ENCODE measurements at regions not wholly inside any gene's neighbourhood (a gene's known extent, or its start where the extent isn't known, plus 50 kb on each side); places are given as distances from the start of the nearest gene placed in this dataset.

DNA sequence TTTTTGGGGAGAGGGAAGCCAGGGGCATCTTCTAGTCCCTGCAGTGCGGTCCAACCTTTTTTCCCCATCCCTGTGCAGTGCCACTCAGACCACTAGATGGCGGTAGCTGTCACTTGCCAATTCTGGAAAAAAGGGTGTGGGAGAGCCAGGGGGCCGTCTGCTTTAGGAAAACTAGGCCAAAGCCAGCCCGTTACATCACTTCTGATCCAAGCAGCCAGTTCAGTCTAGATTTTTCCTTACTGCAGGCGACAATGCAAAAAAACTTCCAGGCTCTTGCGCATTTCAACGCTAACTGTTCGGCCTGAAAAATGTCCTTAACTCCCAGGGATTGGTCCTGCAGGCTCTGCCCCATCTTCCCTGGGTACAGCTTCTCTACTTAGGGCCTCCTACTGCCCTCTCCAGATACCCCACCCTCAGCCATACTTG lies 69.2 kb upstream of the CES5A start:
- Histone ChIP-seq H3K36me3 (no peaks in the 10 kb centered on the region), H3K9me3 (ENCODE audit: severe bottlenecking) (no peaks in the 10 kb centered on the region), H3K27me3 (ENCODE audit: insufficient read depth, low read depth, severe bottlenecking) (no peaks in the 10 kb centered on the region), H3K27ac (no peak overlapping the region), H3K4me3 (ENCODE audit: low read depth, low read length) (no peak overlapping the region)
- TF ChIP-seq CTCF (IDR thresholded peaks at IDR 0.05; ENCODE audit: low read depth, low read length), result peak; percentile 93
- peak; percentile 62 for DNase-seq

- no peak for DNase-seq
- H3K36me3 ChIP-seq, result no peaks in the 10 kb centered on the region
- no peaks in the 10 kb centered on the region for H3K9me3 ChIP-seq (ENCODE audit: severe bottlenecking)
- H3K27me3 ChIP-seq (ENCODE audit: insufficient read depth, low read depth, severe bottlenecking), result no peaks in the 10 kb centered on the region
- TF ChIP-seq CTCF (IDR thresholded peaks at IDR 0.05; ENCODE audit: low read depth, low read length), result no peak
- no peak overlapping the region for H3K27ac ChIP-seq
- H3K4me3 ChIP-seq (ENCODE audit: low read depth, low read length), result no peak overlapping the region
These were observed 68.1 kb upstream of the CES5A start for GRCh38 chr16:55943267-55943666.

GRCh38 chr16:55942821-55943220 lies 67.6 kb upstream of the CES5A start:
- no peak overlapping the region for H3K27ac ChIP-seq
- no peak for DNase-seq
- no peaks in the 10 kb centered on the region for H3K27me3 ChIP-seq (ENCODE audit: insufficient read depth, low read depth, severe bottlenecking)
- no peak overlapping the region for H3K4me3 ChIP-seq (ENCODE audit: low read depth, low read length)
- H3K9me3 ChIP-seq (ENCODE audit: severe bottlenecking), result no peaks in the 10 kb centered on the region
- no peaks in the 10 kb centered on the region for H3K36me3 ChIP-seq
- TF ChIP-seq CTCF (IDR thresholded peaks at IDR 0.05; ENCODE audit: low read depth, low read length), result no peak

DNA sequence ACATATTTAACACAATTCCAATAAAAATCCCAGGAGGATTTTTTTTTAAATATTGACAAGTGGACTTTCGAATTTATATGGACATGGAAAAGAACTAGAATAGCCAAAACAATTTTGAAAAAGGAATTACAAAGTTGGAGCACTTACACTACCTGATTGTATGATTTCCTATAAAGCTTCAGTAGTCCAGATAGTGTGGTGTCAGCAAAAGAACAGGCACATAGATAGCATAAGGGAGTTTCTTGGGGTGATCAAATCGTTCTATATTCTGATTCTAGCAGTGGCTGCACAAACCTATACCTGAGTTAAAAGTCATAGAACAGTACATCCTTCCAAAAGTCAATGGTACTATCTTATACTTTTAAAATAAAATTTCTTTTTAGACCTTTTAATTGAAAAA lies 66.4 kb upstream of the CES5A start:
- H3K9me3 ChIP-seq (ENCODE audit: severe bottlenecking), result no peaks in the 10 kb centered on the region
- no peaks in the 10 kb centered on the region for H3K36me3 ChIP-seq
- no peaks in the 10 kb centered on the region for H3K27me3 ChIP-seq (ENCODE audit: insufficient read depth, low read depth, severe bottlenecking)
- TF ChIP-seq CTCF (IDR thresholded peaks at IDR 0.05; ENCODE audit: low read depth, low read length), result no peak
- no peak overlapping the region for H3K4me3 ChIP-seq (ENCODE audit: low read depth, low read length)
- no peak overlapping the region for H3K27ac ChIP-seq
- DNase-seq, result no peak

GRCh38 chr16:55938126-55938525 lies 63.0 kb upstream of the CES5A start:
- no peak overlapping the region for H3K4me3 ChIP-seq (ENCODE audit: low read depth, low read length)
- H3K27ac ChIP-seq, result no peak overlapping the region
- no peaks in the 10 kb centered on the region for H3K9me3 ChIP-seq (ENCODE audit: severe bottlenecking)
- TF ChIP-seq CTCF (IDR thresholded peaks at IDR 0.05; ENCODE audit: low read depth, low read length), result no peak
- DNase-seq, result no peak
- H3K36me3 ChIP-seq, result no peaks in the 10 kb centered on the region
- H3K27me3 ChIP-seq (ENCODE audit: insufficient read depth, low read depth, severe bottlenecking), result no peaks in the 10 kb centered on the region

GRCh38 chr16:55933038-55933437 lies 57.9 kb upstream of the CES5A start:
- Histone ChIP-seq H3K9me3 (ENCODE audit: severe bottlenecking) (no peaks in the 10 kb centered on the region), H3K27ac (no peak overlapping the region), H3K36me3 (no peaks in the 10 kb centered on the region), H3K4me3 (ENCODE audit: low read depth, low read length) (no peak overlapping the region), H3K27me3 (ENCODE audit: insufficient read depth, low read depth, severe bottlenecking) (no peaks in the 10 kb centered on the region)
- DNase-seq, result no peak
- TF ChIP-seq CTCF (IDR thresholded peaks at IDR 0.05; ENCODE audit: low read depth, low read length), result no peak
